ENCODE measurements at regions not wholly inside any gene's neighbourhood (a gene's known extent, or its start where the extent isn't known, plus 50 kb on each side); places are given as distances from the start of the nearest gene placed in this dataset.

- no peak for TF ChIP-seq E2F6 (IDR thresholded peaks at IDR 0.05)
- no peak for TF ChIP-seq SP1 (IDR thresholded peaks at IDR 0.05; ENCODE audit: low read depth, low read length)
- no peak for TF ChIP-seq KDM1A (IDR thresholded peaks at IDR 0.05; ENCODE audit: borderline replicate concordance, low read length)
These were observed 398.2 kb downstream of the SLCO4C1 start (continued) for GRCh38 chr5:101897914-101898313.

Measured in H1 (cell line).